ENCODE measurements at regions not wholly inside any gene's neighbourhood (a gene's known extent, or its start where the extent isn't known, plus 50 kb on each side); places are given as distances from the start of the nearest gene placed in this dataset.

GRCh38 chr11:45513821-45514340 is 151.5 kb downstream of the CHST1 start:
- no peak for TF ChIP-seq CTCF (IDR thresholded peaks at IDR 0.05)
- no peak for TF ChIP-seq POLR2A (IDR thresholded peaks at IDR 0.05)
